ENCODE measurements at regions not wholly inside any gene's neighbourhood (a gene's known extent, or its start where the extent isn't known, plus 50 kb on each side); places are given as distances from the start of the nearest gene placed in this dataset.

DNA sequence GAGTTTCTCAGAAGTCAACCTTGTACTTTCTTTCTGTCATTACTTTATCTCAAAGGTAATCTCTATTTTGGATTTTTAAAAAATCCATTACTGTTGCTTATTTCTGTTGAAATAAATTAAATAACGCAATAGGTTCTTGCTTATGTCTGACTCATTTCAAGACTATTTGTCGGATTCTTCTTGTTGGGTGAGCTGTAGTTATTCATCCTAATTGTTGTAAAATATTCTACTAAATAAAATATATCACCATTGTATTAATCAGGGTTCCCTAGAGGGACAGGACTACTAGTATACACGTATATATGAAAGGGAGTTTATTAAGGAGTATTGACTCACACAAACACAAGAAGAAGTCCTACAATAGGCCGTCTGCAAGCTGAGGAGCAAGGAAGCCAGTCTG is 403.9 kb upstream of the CYRIA start:
- no peak overlapping the region for H3K4me3 Mint-ChIP-seq
- H3K36me3 Mint-ChIP-seq (ENCODE audit: low read depth): no peaks in the 10 kb centered on the region
- H3K9me3 Mint-ChIP-seq: peaks cover 13% of the 10 kb centered on the region
- peaks cover 4% of the 10 kb centered on the region for H3K27me3 Mint-ChIP-seq (ENCODE audit: low read depth)
- TF ChIP-seq, protein P1, sequence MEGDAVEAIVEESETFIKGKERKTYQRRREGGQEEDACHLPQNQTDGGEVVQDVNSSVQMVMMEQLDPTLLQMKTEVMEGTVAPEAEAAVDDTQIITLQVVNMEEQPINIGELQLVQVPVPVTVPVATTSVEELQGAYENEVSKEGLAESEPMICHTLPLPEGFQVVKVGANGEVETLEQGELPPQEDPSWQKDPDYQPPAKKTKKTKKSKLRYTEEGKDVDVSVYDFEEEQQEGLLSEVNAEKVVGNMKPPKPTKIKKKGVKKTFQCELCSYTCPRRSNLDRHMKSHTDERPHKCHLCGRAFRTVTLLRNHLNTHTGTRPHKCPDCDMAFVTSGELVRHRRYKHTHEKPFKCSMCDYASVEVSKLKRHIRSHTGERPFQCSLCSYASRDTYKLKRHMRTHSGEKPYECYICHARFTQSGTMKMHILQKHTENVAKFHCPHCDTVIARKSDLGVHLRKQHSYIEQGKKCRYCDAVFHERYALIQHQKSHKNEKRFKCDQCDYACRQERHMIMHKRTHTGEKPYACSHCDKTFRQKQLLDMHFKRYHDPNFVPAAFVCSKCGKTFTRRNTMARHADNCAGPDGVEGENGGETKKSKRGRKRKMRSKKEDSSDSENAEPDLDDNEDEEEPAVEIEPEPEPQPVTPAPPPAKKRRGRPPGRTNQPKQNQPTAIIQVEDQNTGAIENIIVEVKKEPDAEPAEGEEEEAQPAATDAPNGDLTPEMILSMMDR (IDR thresholded peaks at IDR 0.05; ENCODE audit: unreplicated experiment in 3 of 3): no peak
- H3K27ac Mint-ChIP-seq: peak overlapping the region; percentile 37 to 76 (median 47)
- peaks cover 10% of the 10 kb centered on the region for H3K4me1 Mint-ChIP-seq

DNA sequence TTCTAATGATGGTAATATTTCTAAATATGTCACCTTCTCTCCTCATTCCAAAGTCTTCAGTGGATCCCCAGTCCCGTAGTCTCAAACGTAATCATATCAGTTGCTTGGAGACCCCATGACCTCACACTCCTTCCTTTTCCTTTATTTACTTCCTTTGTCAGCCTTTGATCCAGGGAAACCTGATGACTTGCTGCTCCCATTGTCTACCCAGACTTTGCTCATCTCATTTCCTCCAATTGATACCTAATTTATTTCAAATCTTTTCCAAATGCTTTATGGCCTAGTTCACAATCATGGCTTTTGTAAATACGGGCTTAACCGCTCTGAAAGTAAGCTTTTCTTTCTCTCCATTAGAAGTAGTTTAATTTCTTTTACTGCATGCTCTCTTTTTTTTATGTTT is 402.4 kb upstream of the CYRIA start:
- Mint-ChIP-seq H3K36me3 (ENCODE audit: low read depth) (no peaks in the 10 kb centered on the region), H3K27ac (no peak overlapping the region), H3K27me3 (ENCODE audit: low read depth) (peaks cover 4% of the 10 kb centered on the region), H3K9me3 (peaks cover 13% of the 10 kb centered on the region), H3K4me3 (no peak overlapping the region), H3K4me1 (peaks cover 10% of the 10 kb centered on the region)
- TF ChIP-seq, protein P1 (IDR thresholded peaks at IDR 0.05; ENCODE audit: unreplicated experiment in 3 of 3): no peak

DNA sequence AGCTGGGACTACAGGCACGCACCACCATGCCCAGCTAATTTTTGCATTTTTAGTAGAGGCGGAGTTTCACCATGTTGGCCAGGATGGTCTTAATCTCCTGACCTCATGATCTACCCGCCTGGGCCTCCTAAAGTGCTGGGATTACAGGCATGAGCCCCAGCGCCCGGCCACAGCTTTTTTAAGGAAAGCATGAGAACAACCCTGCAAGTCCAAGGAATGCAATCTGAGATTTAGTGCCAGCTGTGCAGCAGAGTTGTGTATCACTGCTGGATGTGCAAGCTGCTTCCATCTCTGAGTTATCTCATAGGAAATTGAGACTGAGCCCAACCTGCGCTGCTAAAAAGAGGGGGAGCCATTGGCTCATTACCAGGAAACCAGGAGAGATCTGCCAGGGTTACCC is 399.9 kb upstream of the CYRIA start:
- Mint-ChIP-seq H3K36me3 (ENCODE audit: low read depth) (no peaks in the 10 kb centered on the region), H3K4me1 (peaks cover 10% of the 10 kb centered on the region), H3K9me3 (peaks cover 6% of the 10 kb centered on the region), H3K27me3 (ENCODE audit: low read depth) (peaks cover 9% of the 10 kb centered on the region), H3K27ac (no peak overlapping the region), H3K4me3 (no peak overlapping the region)
- TF ChIP-seq, protein P1 (IDR thresholded peaks at IDR 0.05; ENCODE audit: unreplicated experiment in 3 of 3): no peak

DNA sequence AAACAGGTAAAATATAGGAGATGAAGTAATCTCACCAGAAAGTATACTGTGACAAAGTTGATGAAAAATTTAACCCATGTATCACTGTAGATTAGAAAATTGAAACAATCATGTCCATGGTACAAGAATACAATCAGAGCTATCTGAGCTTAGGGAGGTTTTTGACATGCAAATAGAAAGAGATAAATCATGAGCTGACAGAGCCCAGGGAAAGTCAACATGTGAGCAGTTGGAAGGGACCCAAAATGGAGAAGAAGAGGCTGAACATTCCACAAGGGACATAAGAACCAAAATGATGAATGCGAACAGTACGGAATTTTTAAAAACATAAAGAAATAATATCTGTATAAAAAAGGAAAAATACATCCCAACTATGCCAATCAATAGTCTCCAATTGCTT is 395.4 kb upstream of the CYRIA start:
- Mint-ChIP-seq H3K4me3 (no peak overlapping the region), H3K4me1 (peaks cover 24% of the 10 kb centered on the region), H3K36me3 (ENCODE audit: low read depth) (no peaks in the 10 kb centered on the region), H3K27me3 (ENCODE audit: low read depth) (peaks cover 17% of the 10 kb centered on the region), H3K9me3 (peaks cover 3% of the 10 kb centered on the region), H3K27ac (no peak overlapping the region)
- TF ChIP-seq, protein P1 (IDR thresholded peaks at IDR 0.05; ENCODE audit: unreplicated experiment in 3 of 3): no peak

DNA sequence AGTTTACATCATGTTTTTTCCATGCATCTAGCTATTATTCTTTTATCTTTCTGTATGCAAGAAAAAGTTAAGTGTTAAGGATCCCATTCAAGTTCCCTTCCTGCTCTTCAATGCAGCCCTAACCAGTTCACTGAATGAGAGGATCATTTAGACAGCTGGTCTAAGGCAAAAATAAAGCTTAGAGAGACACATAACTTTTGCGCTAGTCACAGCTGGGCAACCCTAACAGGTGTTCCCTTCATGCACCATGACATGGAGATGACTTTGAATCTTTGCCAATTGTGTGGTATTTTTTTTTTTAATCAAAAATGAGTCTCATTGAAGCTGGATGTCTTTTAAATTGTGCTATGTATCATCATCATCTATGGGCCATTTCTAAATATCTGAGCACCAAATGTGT is 393.8 kb upstream of the CYRIA start:
- peak overlapping the region in 2 of 3 experiments; percentile 15 to 50 for H3K27ac Mint-ChIP-seq
- TF ChIP-seq, protein P1 (IDR thresholded peaks at IDR 0.05; ENCODE audit: unreplicated experiment in 3 of 3): no peak
- no peaks in the 10 kb centered on the region for H3K9me3 Mint-ChIP-seq
- H3K36me3 Mint-ChIP-seq (ENCODE audit: low read depth): no peaks in the 10 kb centered on the region
- H3K4me1 Mint-ChIP-seq: peaks cover 24% of the 10 kb centered on the region
- H3K4me3 Mint-ChIP-seq: no peak overlapping the region
- H3K27me3 Mint-ChIP-seq (ENCODE audit: low read depth): peaks cover 13% of the 10 kb centered on the region

DNA sequence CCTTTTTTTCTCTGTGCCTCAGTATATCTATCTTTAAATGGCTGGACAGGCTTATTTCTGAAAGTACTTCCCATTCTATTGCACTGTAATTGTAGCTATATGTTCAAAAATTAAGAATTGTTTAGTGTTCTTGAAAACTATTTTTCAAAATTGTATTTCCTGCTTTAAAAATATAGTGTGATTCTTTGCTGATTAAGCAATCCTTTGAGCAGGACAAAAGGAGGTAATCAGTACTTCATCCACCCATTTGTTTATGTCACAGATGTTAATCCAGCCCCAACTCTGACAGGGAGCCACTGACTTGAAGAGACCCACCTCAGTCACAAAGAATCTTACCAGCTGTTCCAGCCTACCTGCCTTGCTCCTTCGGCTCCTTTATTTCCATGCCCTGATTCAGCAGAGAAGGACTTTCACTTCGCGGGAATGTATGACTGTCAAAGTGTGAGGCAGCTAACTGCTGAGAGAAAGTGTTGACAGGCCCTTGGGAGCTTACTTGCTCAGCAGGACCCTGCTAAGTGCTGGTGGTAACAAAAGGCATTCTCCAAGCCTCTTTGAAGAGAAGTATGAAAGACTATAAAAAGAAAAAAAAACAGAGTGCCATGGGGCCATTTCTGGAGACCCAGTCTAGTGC is 393.3 kb upstream of the CYRIA start:
- TF ChIP-seq, protein P1 (IDR thresholded peaks at IDR 0.05; ENCODE audit: unreplicated experiment in 3 of 3): no peak
- Mint-ChIP-seq H3K4me3 (peak overlapping the region in 1 of 3 experiments; percentile 37), H3K27me3 (ENCODE audit: low read depth) (peaks cover 13% of the 10 kb centered on the region), H3K4me1 (peaks cover 24% of the 10 kb centered on the region), H3K36me3 (ENCODE audit: low read depth) (no peaks in the 10 kb centered on the region), H3K27ac (peak overlapping the region; percentile 18 to 25 (median 23)), H3K9me3 (no peaks in the 10 kb centered on the region)
